H9 (cell line): ENCODE measurements at regions not wholly inside any gene's neighbourhood (a gene's known extent, or its start where the extent isn't known, plus 50 kb on each side); places are given as distances from the start of the nearest gene placed in this dataset.

Source experiments
- DNase-seq: peaks from one replicate; pipeline ENCODE4 v3.0.0-alpha.2; 2017
- H2AFZ ChIP-seq: one replicate; pipeline ENCODE4 v1.6.1; 2013; ENCODE audit warnings: mild to moderate bottlenecking, low read length, control low read depth, moderate library complexity
- H2AK5ac ChIP-seq: 2 replicates; pipeline ENCODE4 v1.6.1; 2013; ENCODE audit warnings: low read length, control low read depth, mixed read lengths; ENCODE audit not compliant: insufficient read length
- H2BK120ac ChIP-seq: one replicate; pipeline ENCODE4 v1.6.1; 2013; ENCODE audit warnings: low read depth, mild to moderate bottlenecking, low read length, control low read depth, inconsistent platforms; ENCODE audit not compliant: poor library complexity, severe bottlenecking
- H2BK12ac ChIP-seq: 2 replicates; pipeline ENCODE4 v1.6.1; 2013; ENCODE audit warnings: low read length, control low read depth, mixed read lengths, low read depth; ENCODE audit not compliant: insufficient read length
- H2BK15ac ChIP-seq: 2 replicates; pipeline ENCODE4 v1.6.1; 2013; ENCODE audit warnings: low read depth, low read length, control low read depth
- H2BK20ac ChIP-seq: one replicate; pipeline ENCODE4 v1.6.1; 2013; ENCODE audit warnings: low read depth, mild to moderate bottlenecking, low read length, control low read depth, inconsistent platforms; ENCODE audit not compliant: poor library complexity, severe bottlenecking
- H2BK5ac ChIP-seq: 2 replicates; pipeline ENCODE4 v1.6.1; 2013; ENCODE audit warnings: low read length, control low read depth, mixed read lengths; ENCODE audit not compliant: insufficient read length
- H3K14ac ChIP-seq: 2 replicates; pipeline ENCODE4 v1.6.1; 2013; ENCODE audit warnings: low read length, control low read depth; ENCODE audit not compliant: insufficient read depth
- H3K18ac ChIP-seq: 2 replicates; pipeline ENCODE4 v1.6.1; 2013; ENCODE audit warnings: low read depth, mild to moderate bottlenecking, mixed read lengths, low read length, control low read depth; ENCODE audit not compliant: insufficient read length
- H3K23ac ChIP-seq: 2 replicates; pipeline ENCODE4 v1.6.1; 2013; ENCODE audit warnings: low read length, control low read depth, mixed read lengths, low read depth; ENCODE audit not compliant: insufficient read length
- H3K23me2 ChIP-seq: 2 replicates; pipeline ENCODE4 v1.6.1; 2013; ENCODE audit warnings: low read depth, mild to moderate bottlenecking, mixed read lengths, low read length, control low read depth; ENCODE audit not compliant: insufficient read length, poor library complexity, severe bottlenecking
- H3K27ac ChIP-seq: 2 replicates; pipeline ENCODE4 v1.5.1; 2013; ENCODE audit warnings: low read length, control low read depth, mixed read lengths, low read depth; ENCODE audit not compliant: insufficient read length
- H3K27me3 ChIP-seq: 2 replicates; pipeline ENCODE4 v1.6.1; 2013; ENCODE audit warnings: low read length, control low read depth, inconsistent platforms; ENCODE audit not compliant: insufficient read depth
- H3K4ac ChIP-seq: 2 replicates; pipeline ENCODE4 v1.6.1; 2013; ENCODE audit warnings: low read depth, mild to moderate bottlenecking, control low read depth, inconsistent platforms, low read length, moderate library complexity
- H3K4me1 ChIP-seq: 2 replicates; pipeline ENCODE4 v1.6.1; 2013; ENCODE audit warnings: low read length, control low read depth, inconsistent platforms; ENCODE audit not compliant: insufficient read depth
- H3K4me2 ChIP-seq: 2 replicates; pipeline ENCODE4 v1.6.1; 2013; ENCODE audit warnings: low read length, control low read depth, mixed read lengths; ENCODE audit not compliant: insufficient read length, insufficient read depth
- H3K56ac ChIP-seq: 2 replicates; pipeline ENCODE4 v1.6.1; 2013; ENCODE audit warnings: low read depth, mild to moderate bottlenecking, mixed read lengths, low read length, control low read depth; ENCODE audit not compliant: insufficient read length
- H3K79me1 ChIP-seq: 2 replicates; pipeline ENCODE4 v1.6.1; 2013; ENCODE audit warnings: low read depth, mild to moderate bottlenecking, moderate library complexity, low read length, control low read depth, inconsistent platforms; ENCODE audit not compliant: insufficient read depth, poor library complexity, severe bottlenecking
- H3K79me2 ChIP-seq: 2 replicates; pipeline ENCODE4 v1.6.1; 2013; ENCODE audit warnings: low read length, control low read depth, inconsistent platforms; ENCODE audit not compliant: insufficient read depth
- H3K9ac ChIP-seq: 2 replicates; pipeline ENCODE4 v1.6.1; 2013; ENCODE audit warnings: low read length, control low read depth, mixed read lengths; ENCODE audit not compliant: insufficient read length; ENCODE audit errors: extremely low read depth
- H3K9me3 ChIP-seq: one replicate; pipeline ENCODE4 v1.6.1; 2013; ENCODE audit warnings: low read depth, low read length, inconsistent platforms; ENCODE audit not compliant: control insufficient read depth
- H3T11ph ChIP-seq: one replicate; pipeline ENCODE4 v1.6.1; 2013; ENCODE audit warnings: mild to moderate bottlenecking, low read length, control low read depth, inconsistent platforms
- H4K20me1 ChIP-seq: one replicate; pipeline ENCODE4 v1.6.1; 2013; ENCODE audit not compliant: control insufficient read depth, insufficient read length, insufficient read depth
- H4K5ac ChIP-seq: 2 replicates; pipeline ENCODE4 v1.6.1; 2013; ENCODE audit warnings: low read depth, mild to moderate bottlenecking, mixed read lengths, low read length, control low read depth; ENCODE audit not compliant: insufficient read length
- H4K8ac ChIP-seq: replicated peaks from 2 replicates; pipeline ENCODE4 v1.6.1; 2013; ENCODE audit warnings: low read length, control low read depth, mixed read lengths, low read depth; ENCODE audit not compliant: insufficient read length
- H4K91ac ChIP-seq: 2 replicates; pipeline ENCODE4 v1.6.1; 2013; ENCODE audit warnings: low read depth, mild to moderate bottlenecking, moderate library complexity, mixed read lengths, low read length, control low read depth; ENCODE audit not compliant: insufficient read length
- H3K27ac Mint-ChIP-seq, 3 experiments: 2 replicates in 2 of 3; 3 replicates in 1 of 3; pipeline ENCODE4 v1.8.0; 2020 to 2021; ENCODE audit warnings: mixed read lengths in 3 of 3, mild to moderate bottlenecking in 1 of 3, moderate library complexity in 1 of 3
- H3K27me3 Mint-ChIP-seq: 2 replicates; pipeline ENCODE4 v1.8.0; 2021; ENCODE audit warnings: low read depth, mild to moderate bottlenecking, moderate library complexity, mixed read lengths
- H3K36me3 Mint-ChIP-seq, 3 experiments: 2 replicates in 2 of 3; 3 replicates in 1 of 3; pipeline ENCODE4 v1.8.0; 2020 to 2021; ENCODE audit warnings: low read depth in 3 of 3, mixed read lengths in 3 of 3; ENCODE audit not compliant: insufficient read depth in 1 of 3
- H3K4me1 Mint-ChIP-seq, 2 experiments: 2 replicates each; pipeline ENCODE4 v1.8.0; 2020; ENCODE audit warnings: mixed read lengths in 2 of 2
- H3K4me3 Mint-ChIP-seq, 2 experiments: 2 replicates in 1 of 2; 3 replicates in 1 of 2; pipeline ENCODE4 v1.8.0; 2020 to 2021; ENCODE audit warnings: mild to moderate bottlenecking in 2 of 2, mixed read lengths in 2 of 2, moderate library complexity in 1 of 2
- H3K9me3 Mint-ChIP-seq, 2 experiments: 2 replicates in 1 of 2; 3 replicates in 1 of 2; pipeline ENCODE4 v1.8.0; 2020; ENCODE audit warnings: mild to moderate bottlenecking in 2 of 2, mixed read lengths in 2 of 2, moderate library complexity in 1 of 2
- CTCF ChIP-seq: fragments of 200-600 bp; sonication (generic); conservative IDR thresholded peaks from 3 replicates; pipeline ENCODE4 v1.8.0; 2021; ENCODE audit warnings: antibody characterized with exemption, mild to moderate bottlenecking
- WGBS: extraction: QIAGEN DNeasy Blood & Tissue Kit; methylation state at CpG from one replicate; pipeline ENCODE4 v1.1.7; 2013; ENCODE audit warnings: missing lambda C conversion rate, low lambda C conversion rate, mixed read lengths; ENCODE audit not compliant: insufficient read length; ENCODE audit errors: extremely low coverage; 5-methylcytosine and 5-hydroxymethylcytosine counted together

- H3K79me2 ChIP-seq: no peaks in the 10 kb centered on the region
- WGBS: no CpG with 5 or more reads among the region's 2 CpGs
- no peaks in the 10 kb centered on the region for H3K79me1 ChIP-seq
- Mint-ChIP-seq H3K27me3 (no peaks in the 10 kb centered on the region), H3K4me3 (no peak overlapping the region), H3K36me3 (peaks cover 2 to 10% (median 8%) of the 10 kb centered on the region in 3 experiments; a peak in 4 of 7 replicates), H3K27ac (no peak overlapping the region), H3K9me3 (peaks cover 8 to 12% of the 10 kb centered on the region in 2 experiments), H3K4me1 (no peaks in the 10 kb centered on the region)
- no peak overlapping the region for H4K8ac ChIP-seq
- no peak overlapping the region for H4K91ac ChIP-seq
- no peak for TF ChIP-seq CTCF
- H3K4me1 ChIP-seq: no peaks in the 10 kb centered on the region
- no peak overlapping the region; the same call in 1 of the 2 replicates for H3K14ac ChIP-seq
- no peaks in the 10 kb centered on the region for H3K27me3 ChIP-seq
- no peaks in the 10 kb centered on the region for H4K20me1 ChIP-seq
- no peak overlapping the region for H3K18ac ChIP-seq
- H2AK5ac ChIP-seq: no peak overlapping the region
- H4K5ac ChIP-seq: no peak overlapping the region
- H3T11ph ChIP-seq: no peak overlapping the region
- no peak overlapping the region for H3K23ac ChIP-seq
- no peaks in the 10 kb centered on the region for H3K9me3 ChIP-seq
- no peak overlapping the region for H3K4ac ChIP-seq
- H2AFZ ChIP-seq: no peak overlapping the region
- H3K56ac ChIP-seq: no peak overlapping the region
- H2BK5ac ChIP-seq: no peak overlapping the region
- no peak overlapping the region for H2BK120ac ChIP-seq
- no peak overlapping the region for H2BK15ac ChIP-seq
- no peak for DNase-seq
- no peak overlapping the region for H3K4me2 ChIP-seq
- H2BK12ac ChIP-seq: no peak overlapping the region
- no peak overlapping the region for H2BK20ac ChIP-seq
- H3K23me2 ChIP-seq: no peaks in the 10 kb centered on the region
- H3K27ac ChIP-seq: no peak overlapping the region
- H3K9ac ChIP-seq: no peak overlapping the region
Measured at GRCh38 chr11:109089144-109089543, 332.8 kb upstream of the C11orf87 start.
